ENCODE measurements at regions not wholly inside any gene's neighbourhood (a gene's known extent, or its start where the extent isn't known, plus 50 kb on each side); places are given as distances from the start of the nearest gene placed in this dataset.
A peak's percentile ranks its signal among the peaks of the same experiment; 100 is the strongest.

DNA sequence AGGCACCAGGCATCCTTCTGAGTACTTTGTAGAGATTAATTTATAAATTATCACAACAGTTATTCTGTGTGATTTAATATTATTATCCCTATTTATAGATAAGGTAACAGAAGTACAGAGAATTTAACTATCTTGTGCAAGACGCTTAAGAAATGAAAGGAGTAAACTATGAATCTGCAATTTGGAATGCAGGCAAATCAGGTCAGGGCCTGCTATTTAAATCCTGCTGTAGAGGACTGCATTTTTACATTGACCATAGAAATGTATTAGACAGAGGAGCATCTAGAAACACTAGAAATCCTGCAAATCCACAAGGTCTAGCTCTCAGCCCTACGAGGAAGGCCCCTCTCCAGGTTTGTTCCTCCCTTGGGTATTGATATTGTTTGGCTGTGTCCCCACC lies 336.2 kb downstream of the ETS1 start:
- Mint-ChIP-seq H3K27me3 (ENCODE audit: insufficient read depth) (no peaks in the 10 kb centered on the region), H3K4me1 (ENCODE audit: low read depth) (peaks cover 26% of the 10 kb centered on the region), H3K36me3 (ENCODE audit: low read depth) (no peaks in the 10 kb centered on the region), H3K9me3 (no peaks in the 10 kb centered on the region), H3K4me3 (no peak overlapping the region), H3K27ac (no peak overlapping the region)
- TF ChIP-seq, protein P1, sequence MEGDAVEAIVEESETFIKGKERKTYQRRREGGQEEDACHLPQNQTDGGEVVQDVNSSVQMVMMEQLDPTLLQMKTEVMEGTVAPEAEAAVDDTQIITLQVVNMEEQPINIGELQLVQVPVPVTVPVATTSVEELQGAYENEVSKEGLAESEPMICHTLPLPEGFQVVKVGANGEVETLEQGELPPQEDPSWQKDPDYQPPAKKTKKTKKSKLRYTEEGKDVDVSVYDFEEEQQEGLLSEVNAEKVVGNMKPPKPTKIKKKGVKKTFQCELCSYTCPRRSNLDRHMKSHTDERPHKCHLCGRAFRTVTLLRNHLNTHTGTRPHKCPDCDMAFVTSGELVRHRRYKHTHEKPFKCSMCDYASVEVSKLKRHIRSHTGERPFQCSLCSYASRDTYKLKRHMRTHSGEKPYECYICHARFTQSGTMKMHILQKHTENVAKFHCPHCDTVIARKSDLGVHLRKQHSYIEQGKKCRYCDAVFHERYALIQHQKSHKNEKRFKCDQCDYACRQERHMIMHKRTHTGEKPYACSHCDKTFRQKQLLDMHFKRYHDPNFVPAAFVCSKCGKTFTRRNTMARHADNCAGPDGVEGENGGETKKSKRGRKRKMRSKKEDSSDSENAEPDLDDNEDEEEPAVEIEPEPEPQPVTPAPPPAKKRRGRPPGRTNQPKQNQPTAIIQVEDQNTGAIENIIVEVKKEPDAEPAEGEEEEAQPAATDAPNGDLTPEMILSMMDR (IDR thresholded peaks at IDR 0.05) = no peak
- DNase-seq = peak; percentile 41

DNA sequence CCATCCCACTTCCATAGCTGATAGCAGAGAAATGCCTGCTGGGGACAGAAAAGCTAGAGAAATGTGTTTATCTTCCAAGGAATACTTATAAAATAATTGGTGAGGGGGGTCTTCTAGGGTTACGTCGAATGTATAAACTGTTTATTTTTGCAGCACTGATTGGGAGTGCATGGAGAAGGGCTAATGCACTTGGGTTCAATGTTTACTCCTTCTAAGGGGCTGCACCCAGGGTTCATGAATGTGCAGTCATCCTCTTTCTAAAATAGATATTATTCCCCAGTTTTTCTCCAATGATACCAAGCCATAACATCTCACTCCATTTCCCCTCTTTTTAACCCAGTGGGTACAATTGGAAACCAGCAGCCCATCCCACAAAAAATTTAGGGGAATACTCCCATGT lies 336.9 kb downstream of the ETS1 start:
- peaks cover 1% of the 10 kb centered on the region; the same call in 1 of the 2 replicates for H3K27me3 Mint-ChIP-seq (ENCODE audit: insufficient read depth)

DNA sequence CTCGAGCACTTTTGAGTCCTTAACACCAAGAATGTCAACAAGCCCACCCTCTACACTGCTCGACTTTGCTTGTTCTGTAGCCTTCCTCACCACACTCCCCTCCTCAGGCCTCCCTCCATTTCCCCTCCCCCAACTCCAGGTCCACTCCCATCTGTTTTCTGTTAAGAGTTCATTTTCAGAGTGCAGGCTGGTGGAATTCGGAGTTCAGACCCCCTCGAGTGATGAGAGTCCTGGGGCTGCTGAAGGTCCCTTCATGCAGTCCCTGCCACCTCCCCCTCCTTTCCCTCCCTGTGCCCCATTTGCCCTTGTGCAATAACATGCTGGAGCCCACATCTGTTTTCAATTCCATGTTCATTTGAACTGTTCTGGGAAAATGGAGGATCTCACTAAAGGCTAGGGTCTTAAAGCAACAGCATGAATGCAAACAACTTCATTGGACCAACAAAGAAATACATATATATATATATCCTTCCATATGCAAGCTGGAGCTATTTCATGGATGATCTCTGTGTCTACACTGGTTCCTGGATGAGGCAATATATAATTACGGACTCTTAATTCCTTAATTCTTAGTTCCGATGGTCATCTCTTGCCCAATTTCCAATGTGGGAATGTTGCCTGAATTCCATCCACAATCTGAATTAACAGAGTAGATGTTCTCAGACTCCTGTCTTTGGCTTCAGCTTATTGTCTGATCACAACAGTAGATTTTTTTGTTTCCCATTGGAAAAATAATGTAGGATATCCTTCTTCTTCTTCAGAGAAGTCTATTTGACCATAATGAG lies 340.4 kb downstream of the ETS1 start:
- DNase-seq = no peak
- peaks cover 1% of the 10 kb centered on the region; the same call in 1 of the 2 replicates for H3K27me3 Mint-ChIP-seq (ENCODE audit: insufficient read depth)
- H3K36me3 Mint-ChIP-seq (ENCODE audit: low read depth) = no peaks in the 10 kb centered on the region
- H3K4me1 Mint-ChIP-seq (ENCODE audit: low read depth) = peaks cover 31% of the 10 kb centered on the region
- TF ChIP-seq, protein P1 (IDR thresholded peaks at IDR 0.05) = no peak
- H3K27ac Mint-ChIP-seq = no peak overlapping the region
- H3K9me3 Mint-ChIP-seq = no peaks in the 10 kb centered on the region
- H3K4me3 Mint-ChIP-seq = no peak overlapping the region

More for the DNA sequence above, 336.9 kb downstream of the ETS1 start:
- Mint-ChIP-seq H3K4me1 (ENCODE audit: low read depth) (peaks cover 26% of the 10 kb centered on the region), H3K36me3 (ENCODE audit: low read depth) (no peaks in the 10 kb centered on the region), H3K9me3 (no peaks in the 10 kb centered on the region), H3K27ac (no peak overlapping the region), H3K4me3 (no peak overlapping the region)
- TF ChIP-seq, protein P1 (IDR thresholded peaks at IDR 0.05) = no peak
- DNase-seq = no peak

DNA sequence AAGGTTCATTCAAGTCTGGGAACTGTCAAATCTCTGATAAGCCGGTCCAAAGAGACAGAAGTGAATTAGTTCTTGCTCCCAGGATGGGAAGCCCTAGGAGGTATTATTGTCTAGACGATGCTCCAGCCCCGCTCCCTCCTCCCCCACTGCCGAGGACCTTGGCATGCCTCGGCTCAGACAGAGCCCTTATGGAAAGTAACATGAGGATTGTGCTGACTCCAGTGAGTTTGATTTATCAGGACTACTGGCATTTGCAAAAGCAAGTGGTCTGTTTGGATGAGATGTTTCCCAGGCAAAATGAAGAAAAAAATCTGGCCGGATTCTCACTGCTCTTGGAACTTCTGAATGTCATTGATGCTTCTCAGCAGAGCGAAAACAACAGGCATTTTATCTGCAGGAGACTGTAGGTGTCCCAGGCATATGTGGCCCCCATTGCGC lies 341.0 kb downstream of the ETS1 start:
- DNase-seq = no peak
- H3K27ac Mint-ChIP-seq = no peak overlapping the region
- H3K27me3 Mint-ChIP-seq (ENCODE audit: insufficient read depth) = peaks cover 1% of the 10 kb centered on the region; the same call in 1 of the 2 replicates
- peaks cover 25% of the 10 kb centered on the region for H3K4me1 Mint-ChIP-seq (ENCODE audit: low read depth)
- TF ChIP-seq, protein P1 (IDR thresholded peaks at IDR 0.05) = no peak
- H3K4me3 Mint-ChIP-seq = no peak overlapping the region
- H3K9me3 Mint-ChIP-seq = no peaks in the 10 kb centered on the region
- H3K36me3 Mint-ChIP-seq (ENCODE audit: low read depth) = no peaks in the 10 kb centered on the region

DNA sequence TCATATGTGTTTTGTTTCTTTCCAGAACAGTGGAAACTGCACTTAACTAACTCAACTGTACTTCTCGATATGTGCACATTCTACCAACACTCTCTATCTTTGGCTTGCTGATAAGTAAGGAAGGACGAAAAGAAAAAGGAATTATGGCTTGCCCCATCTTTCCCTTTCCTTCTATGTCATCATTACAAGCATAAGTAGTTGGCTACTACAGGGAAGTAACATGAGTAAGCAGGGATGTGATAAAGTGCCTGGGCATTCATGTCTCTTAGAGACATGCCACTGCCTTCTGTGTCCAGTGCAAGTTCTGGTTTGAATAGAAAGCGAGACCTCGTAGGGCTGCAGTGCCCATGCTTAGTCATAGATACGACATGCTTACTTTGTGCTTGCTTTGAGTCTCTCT lies 342.5 kb downstream of the ETS1 start:
- no peak overlapping the region for H3K27ac Mint-ChIP-seq
- H3K4me1 Mint-ChIP-seq (ENCODE audit: low read depth) = peaks cover 17% of the 10 kb centered on the region
- H3K27me3 Mint-ChIP-seq (ENCODE audit: insufficient read depth) = peaks cover 1% of the 10 kb centered on the region; the same call in 1 of the 2 replicates
- H3K9me3 Mint-ChIP-seq = no peaks in the 10 kb centered on the region
- TF ChIP-seq, protein P1 (IDR thresholded peaks at IDR 0.05) = no peak
- H3K4me3 Mint-ChIP-seq = no peak overlapping the region
- no peak for DNase-seq
- no peaks in the 10 kb centered on the region for H3K36me3 Mint-ChIP-seq (ENCODE audit: low read depth)
